Cerebellar cortex (tissue), 1 donor: ENCODE measurements at regions not wholly inside any gene's neighbourhood (a gene's known extent, or its start where the extent isn't known, plus 50 kb on each side); places are given as distances from the start of the nearest gene placed in this dataset.
"Not testable (repeated sequence)": the region's sequence is repeated elsewhere in the genome, so short reads cannot be mapped to it uniquely, and the experiment has no call there.

Source experiments
- DNase-seq: peaks from one replicate; pipeline ENCODE4 v3.0.0-alpha.2; 2015; ENCODE audit warnings: low spot score

GRCh38 chr14:43165651-43166050, 1341.4 kb downstream of the FSCB start:
- DNase-seq: no peak

GRCh38 chr14:43161477-43161876, 1345.6 kb downstream of the FSCB start:
- DNase-seq: no peak

- DNase-seq: no peak
Observed at GRCh38 chr14:43157661-43158060, 1349.4 kb downstream of the FSCB start.

GRCh38 chr14:43155924-43156323, 1351.2 kb downstream of the FSCB start:
- DNase-seq: no peak

GRCh38 chr14:43155258-43155657, 1351.8 kb downstream of the FSCB start:
- DNase-seq: no peak

- DNase-seq: no peak
Observed at GRCh38 chr14:43147485-43147884, 1359.6 kb downstream of the FSCB start.

- no peak for DNase-seq
Observed at GRCh38 chr14:43145361-43145760, 1361.7 kb downstream of the FSCB start.

- no peak for DNase-seq
Observed at GRCh38 chr14:43143106-43143505, 1364.0 kb downstream of the FSCB start.

- DNase-seq: no peak
Observed at GRCh38 chr14:43141636-43142191, 1365.4 kb downstream of the FSCB start.

- DNase-seq: no peak
Observed at GRCh38 chr14:43140453-43140852, 1366.6 kb downstream of the FSCB start.

GRCh38 chr14:43135877-43136411, 1371.1 kb downstream of the FSCB start:
- no peak for DNase-seq

GRCh38 chr14:43132441-43132840, 1374.6 kb downstream of the FSCB start:
- no peak for DNase-seq

GRCh38 chr14:43128429-43128828, 1378.7 kb downstream of the FSCB start:
- not testable (repeated sequence) for DNase-seq

- DNase-seq: not testable (repeated sequence)
Observed at GRCh38 chr14:43127874-43128273, 1379.2 kb downstream of the FSCB start.

- DNase-seq: no peak
Observed at GRCh38 chr14:43123544-43123943, 1383.5 kb downstream of the FSCB start.

GRCh38 chr14:43119672-43120071, 1387.4 kb downstream of the FSCB start:
- DNase-seq: no peak

GRCh38 chr14:43116341-43116740, 1390.7 kb downstream of the FSCB start:
- DNase-seq: no peak

- DNase-seq: no peak
Observed at GRCh38 chr14:43105305-43105704, 1401.8 kb downstream of the FSCB start.

GRCh38 chr14:43090380-43090779, 1416.7 kb downstream of the FSCB start:
- no peak for DNase-seq

- DNase-seq: no peak
Observed at GRCh38 chr14:43087666-43088065, 1419.4 kb downstream of the FSCB start.

- DNase-seq: no peak
Observed at GRCh38 chr14:43085819-43086218, 1421.3 kb downstream of the FSCB start.

- DNase-seq: not testable (repeated sequence)
Observed at GRCh38 chr14:43067372-43067771, 1439.7 kb downstream of the FSCB start.

- no peak for DNase-seq
Observed at GRCh38 chr14:43056106-43056505, 1449.4 kb downstream of the LRFN5 start.

GRCh38 chr14:43052897-43053296, 1446.2 kb downstream of the LRFN5 start:
- no peak for DNase-seq
